Type B pancreatic cell (in vitro differentiated cells): ENCODE measurements at regions not wholly inside any gene's neighbourhood (a gene's known extent, or its start where the extent isn't known, plus 50 kb on each side); places are given as distances from the start of the nearest gene placed in this dataset.

Source experiments
- DNase-seq: peaks from one replicate; pipeline ENCODE4 v3.0.0; 2021; ENCODE audit warnings: mixed read lengths; ENCODE audit not compliant: unreplicated experiment; ENCODE audit errors: extremely low spot score
- H3K27ac Mint-ChIP-seq: 2 replicates; pipeline ENCODE4 v1.8.0; 2021; ENCODE audit warnings: mild to moderate bottlenecking, mixed read lengths
- H3K27me3 Mint-ChIP-seq: 2 replicates; pipeline ENCODE4 v1.8.0; 2021; ENCODE audit warnings: mixed read lengths
- H3K36me3 Mint-ChIP-seq: 2 replicates; pipeline ENCODE4 v1.8.0; 2021; ENCODE audit warnings: mixed read lengths
- H3K4me1 Mint-ChIP-seq: one replicate; pipeline ENCODE4 v1.8.0; 2021; ENCODE audit warnings: mixed read lengths; ENCODE audit not compliant: unreplicated experiment
- H3K4me3 Mint-ChIP-seq: 2 replicates; pipeline ENCODE4 v1.8.0; 2021; ENCODE audit warnings: mild to moderate bottlenecking, mixed read lengths
- H3K9me3 Mint-ChIP-seq: 2 replicates; pipeline ENCODE4 v1.8.0; 2021; ENCODE audit warnings: mixed read lengths
- CTCF ChIP-seq: fragments of 200-600 bp; sonication (generic); conservative IDR thresholded peaks from 2 replicates; pipeline ENCODE4 v1.5.0; 2021; ENCODE audit warnings: antibody characterized with exemption, mild to moderate bottlenecking

DNA sequence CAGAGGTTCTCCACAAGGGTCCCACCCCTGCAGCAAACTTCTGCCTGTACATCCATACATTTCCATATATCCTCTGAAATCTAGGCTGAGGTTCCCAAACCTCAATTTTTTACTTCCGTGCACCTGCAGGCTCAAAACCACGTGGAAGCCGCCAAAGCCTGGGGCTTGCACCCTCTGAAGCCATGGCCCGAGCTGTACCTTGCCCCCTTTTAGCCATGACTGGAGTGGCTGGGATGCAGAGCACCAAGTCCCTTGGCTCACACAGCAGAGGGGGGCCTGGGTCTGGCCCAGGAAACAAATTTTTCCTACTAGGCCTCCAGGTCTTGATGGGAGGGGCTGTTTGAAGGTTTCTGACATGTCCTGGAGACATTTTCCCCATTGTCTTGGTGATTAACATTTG, 84.4 kb downstream of the FSCB start:
- no peaks in the 10 kb centered on the region for H3K4me1 Mint-ChIP-seq
- H3K9me3 Mint-ChIP-seq, result peaks cover 3% of the 10 kb centered on the region
- no peak for DNase-seq
- H3K27ac Mint-ChIP-seq, result no peak overlapping the region
- H3K27me3 Mint-ChIP-seq, result no peaks in the 10 kb centered on the region
- H3K36me3 Mint-ChIP-seq, result no peaks in the 10 kb centered on the region
- no peak overlapping the region for H3K4me3 Mint-ChIP-seq
- TF ChIP-seq CTCF, result no peak

- peaks cover 10% of the 10 kb centered on the region for H3K9me3 Mint-ChIP-seq
- H3K36me3 Mint-ChIP-seq, result no peaks in the 10 kb centered on the region
- no peak for TF ChIP-seq CTCF
- H3K27me3 Mint-ChIP-seq, result no peaks in the 10 kb centered on the region
- DNase-seq, result no peak
- no peak overlapping the region for H3K27ac Mint-ChIP-seq
- H3K4me3 Mint-ChIP-seq, result no peak overlapping the region
- H3K4me1 Mint-ChIP-seq, result no peaks in the 10 kb centered on the region
These were observed 86.9 kb downstream of the FSCB start for GRCh38 chr14:44420226-44420625.

GRCh38 chr14:44418856-44419255, 88.2 kb downstream of the FSCB start:
- peaks cover 10% of the 10 kb centered on the region for H3K9me3 Mint-ChIP-seq
- H3K27me3 Mint-ChIP-seq, result no peaks in the 10 kb centered on the region
- H3K27ac Mint-ChIP-seq, result no peak overlapping the region
- no peak for TF ChIP-seq CTCF
- H3K36me3 Mint-ChIP-seq, result no peaks in the 10 kb centered on the region
- H3K4me3 Mint-ChIP-seq, result no peak overlapping the region
- DNase-seq, result no peak
- no peaks in the 10 kb centered on the region for H3K4me1 Mint-ChIP-seq

GRCh38 chr14:44417809-44418208, 89.3 kb downstream of the FSCB start:
- DNase-seq, result no peak
- no peaks in the 10 kb centered on the region for H3K27me3 Mint-ChIP-seq
- no peak overlapping the region for H3K4me3 Mint-ChIP-seq
- no peaks in the 10 kb centered on the region for H3K36me3 Mint-ChIP-seq
- TF ChIP-seq CTCF, result no peak
- no peak overlapping the region for H3K27ac Mint-ChIP-seq
- no peaks in the 10 kb centered on the region for H3K4me1 Mint-ChIP-seq
- peaks cover 10% of the 10 kb centered on the region for H3K9me3 Mint-ChIP-seq

- peaks cover 5% of the 10 kb centered on the region for H3K27me3 Mint-ChIP-seq
- no peaks in the 10 kb centered on the region for H3K36me3 Mint-ChIP-seq
- no peak overlapping the region for H3K27ac Mint-ChIP-seq
- DNase-seq, result no peak
- H3K4me1 Mint-ChIP-seq, result no peaks in the 10 kb centered on the region
- no peak overlapping the region for H3K4me3 Mint-ChIP-seq
- TF ChIP-seq CTCF, result no peak
- H3K9me3 Mint-ChIP-seq, result peaks cover 10% of the 10 kb centered on the region
These were observed 92.4 kb downstream of the FSCB start for GRCh38 chr14:44414646-44415045.
